ENCODE measurements at regions not wholly inside any gene's neighbourhood (a gene's known extent, or its start where the extent isn't known, plus 50 kb on each side); places are given as distances from the start of the nearest gene placed in this dataset.

GRCh38 chr16:52357711-52358110, 189.2 kb downstream of the TOX3 start:
- no peaks in the 10 kb centered on the region for H3K27me3 ChIP-seq (ENCODE audit: low read depth, low read length)
- H3K4me1 ChIP-seq (ENCODE audit: low read length), result no peaks in the 10 kb centered on the region
- no peak overlapping the region for H3K4me3 ChIP-seq (ENCODE audit: low read length)
- no peak overlapping the region for H2AFZ ChIP-seq (ENCODE audit: low read depth, low read length)
- H3K4me2 ChIP-seq (ENCODE audit: low read length), result no peak overlapping the region
- no peak overlapping the region for H3K9ac ChIP-seq (ENCODE audit: low read length)
- H3K9me3 ChIP-seq (ENCODE audit: insufficient read depth, low read length), result no peaks in the 10 kb centered on the region
- no peaks in the 10 kb centered on the region for H3K79me2 ChIP-seq (ENCODE audit: low read length)
- TF ChIP-seq EZH2phosphoT487 (IDR thresholded peaks at IDR 0.05; ENCODE audit: low read depth), result no peak
- no peak for TF ChIP-seq CTCF (IDR thresholded peaks at IDR 0.05; ENCODE audit: low read depth, low read length)
- no peak overlapping the region for H3K27ac ChIP-seq (ENCODE audit: low read length)
- H4K20me1 ChIP-seq (ENCODE audit: insufficient read depth, low read length), result no peaks in the 10 kb centered on the region
- H3K36me3 ChIP-seq (replicated peaks; ENCODE audit: low read depth, low read length), result no peaks in the 10 kb centered on the region

- Histone ChIP-seq H3K79me2 (ENCODE audit: low read length) (no peaks in the 10 kb centered on the region), H3K9me3 (ENCODE audit: insufficient read depth, low read length) (no peaks in the 10 kb centered on the region), H4K20me1 (ENCODE audit: insufficient read depth, low read length) (no peaks in the 10 kb centered on the region), H3K27me3 (ENCODE audit: low read depth, low read length) (no peaks in the 10 kb centered on the region), H3K4me3 (ENCODE audit: low read length) (no peak overlapping the region), H3K4me2 (ENCODE audit: low read length) (no peak overlapping the region), H3K27ac (ENCODE audit: low read length) (no peak overlapping the region), H3K9ac (ENCODE audit: low read length) (no peak overlapping the region), H3K4me1 (ENCODE audit: low read length) (no peaks in the 10 kb centered on the region), H3K36me3 (replicated peaks; ENCODE audit: low read depth, low read length) (no peaks in the 10 kb centered on the region), H2AFZ (ENCODE audit: low read depth, low read length) (no peak overlapping the region)
- TF ChIP-seq CTCF (IDR thresholded peaks at IDR 0.05; ENCODE audit: low read depth, low read length), result no peak
- TF ChIP-seq EZH2phosphoT487 (IDR thresholded peaks at IDR 0.05; ENCODE audit: low read depth), result no peak
These were observed 193.7 kb downstream of the TOX3 start for GRCh38 chr16:52353249-52353648.

DNA sequence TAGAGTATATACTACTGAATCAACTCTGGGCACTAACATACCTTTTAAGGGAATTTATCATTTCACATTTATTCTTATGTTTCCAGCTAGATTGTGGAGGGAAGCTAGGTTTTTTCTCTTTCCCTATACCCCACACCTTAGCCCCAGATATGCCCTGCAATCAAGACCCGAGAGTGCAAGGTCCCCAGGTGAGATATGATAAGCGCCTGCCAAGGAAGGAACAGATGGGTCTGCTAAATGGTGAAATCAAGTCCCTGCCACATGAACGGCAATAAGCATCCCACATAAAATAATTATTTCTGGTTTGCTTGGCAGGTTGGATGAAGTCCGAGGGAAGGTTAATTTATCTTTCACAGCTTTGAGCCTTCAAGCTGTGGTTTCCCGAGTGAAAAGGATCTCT, 195.5 kb downstream of the TOX3 start:
- Histone ChIP-seq H3K4me3 (ENCODE audit: low read length) (no peak overlapping the region), H2AFZ (ENCODE audit: low read depth, low read length) (no peak overlapping the region), H3K4me2 (ENCODE audit: low read length) (no peak overlapping the region), H3K4me1 (ENCODE audit: low read length) (no peaks in the 10 kb centered on the region), H4K20me1 (ENCODE audit: insufficient read depth, low read length) (no peaks in the 10 kb centered on the region), H3K27me3 (ENCODE audit: low read depth, low read length) (no peaks in the 10 kb centered on the region), H3K27ac (ENCODE audit: low read length) (no peak overlapping the region), H3K9me3 (ENCODE audit: insufficient read depth, low read length) (no peaks in the 10 kb centered on the region), H3K9ac (ENCODE audit: low read length) (no peak overlapping the region), H3K36me3 (replicated peaks; ENCODE audit: low read depth, low read length) (no peaks in the 10 kb centered on the region), H3K79me2 (ENCODE audit: low read length) (no peaks in the 10 kb centered on the region)
- TF ChIP-seq CTCF (IDR thresholded peaks at IDR 0.05; ENCODE audit: low read depth, low read length), result no peak
- no peak for TF ChIP-seq EZH2phosphoT487 (IDR thresholded peaks at IDR 0.05; ENCODE audit: low read depth)

GRCh38 chr16:52350031-52350642, 196.8 kb downstream of the TOX3 start:
- Histone ChIP-seq H3K79me2 (ENCODE audit: low read length) (no peaks in the 10 kb centered on the region), H3K36me3 (replicated peaks; ENCODE audit: low read depth, low read length) (no peaks in the 10 kb centered on the region), H3K4me1 (ENCODE audit: low read length) (no peaks in the 10 kb centered on the region), H4K20me1 (ENCODE audit: insufficient read depth, low read length) (no peaks in the 10 kb centered on the region), H3K27me3 (ENCODE audit: low read depth, low read length) (no peaks in the 10 kb centered on the region), H3K9ac (ENCODE audit: low read length) (no peak overlapping the region), H2AFZ (ENCODE audit: low read depth, low read length) (no peak overlapping the region), H3K4me3 (ENCODE audit: low read length) (no peak overlapping the region), H3K9me3 (ENCODE audit: insufficient read depth, low read length) (no peaks in the 10 kb centered on the region), H3K4me2 (ENCODE audit: low read length) (no peak overlapping the region), H3K27ac (ENCODE audit: low read length) (no peak overlapping the region)
- TF ChIP-seq EZH2phosphoT487 (IDR thresholded peaks at IDR 0.05; ENCODE audit: low read depth) (no peak), CTCF (IDR thresholded peaks at IDR 0.05; ENCODE audit: low read depth, low read length) (no peak)
